ENCODE measurements at regions not wholly inside any gene's neighbourhood (a gene's known extent, or its start where the extent isn't known, plus 50 kb on each side); places are given as distances from the start of the nearest gene placed in this dataset.

GRCh38 chr3:27596921-27597320 is 112.7 kb upstream of the SLC4A7 start:
- Histone ChIP-seq H3K4me2 (ENCODE audit: low read length) (peak overlapping the region; percentile 51), H3K27ac (ENCODE audit: low read length) (peak overlapping the region; percentile 85), H2AFZ (ENCODE audit: low read depth, low read length) (0 out of 2 replicates have a peak overlapping the region, but pooled peaks have one; percentile 9), H3K36me3 (replicated peaks; ENCODE audit: low read depth, low read length) (no peaks in the 10 kb centered on the region), H3K4me1 (ENCODE audit: low read length) (peaks cover 40% of the 10 kb centered on the region), H3K79me2 (ENCODE audit: low read length) (no peaks in the 10 kb centered on the region), H3K9ac (ENCODE audit: low read length) (peak overlapping the region; percentile 34; the same call in 1 of the 2 replicates), H4K20me1 (ENCODE audit: insufficient read depth, low read length) (no peaks in the 10 kb centered on the region), H3K27me3 (ENCODE audit: low read depth, low read length) (no peaks in the 10 kb centered on the region), H3K9me3 (ENCODE audit: insufficient read depth, low read length) (no peaks in the 10 kb centered on the region), H3K4me3 (ENCODE audit: low read length) (peak overlapping the region; percentile 29)
- no peak for TF ChIP-seq CTCF (IDR thresholded peaks at IDR 0.05; ENCODE audit: low read depth, low read length)
- no peak for TF ChIP-seq EZH2phosphoT487 (IDR thresholded peaks at IDR 0.05; ENCODE audit: low read depth)

DNA sequence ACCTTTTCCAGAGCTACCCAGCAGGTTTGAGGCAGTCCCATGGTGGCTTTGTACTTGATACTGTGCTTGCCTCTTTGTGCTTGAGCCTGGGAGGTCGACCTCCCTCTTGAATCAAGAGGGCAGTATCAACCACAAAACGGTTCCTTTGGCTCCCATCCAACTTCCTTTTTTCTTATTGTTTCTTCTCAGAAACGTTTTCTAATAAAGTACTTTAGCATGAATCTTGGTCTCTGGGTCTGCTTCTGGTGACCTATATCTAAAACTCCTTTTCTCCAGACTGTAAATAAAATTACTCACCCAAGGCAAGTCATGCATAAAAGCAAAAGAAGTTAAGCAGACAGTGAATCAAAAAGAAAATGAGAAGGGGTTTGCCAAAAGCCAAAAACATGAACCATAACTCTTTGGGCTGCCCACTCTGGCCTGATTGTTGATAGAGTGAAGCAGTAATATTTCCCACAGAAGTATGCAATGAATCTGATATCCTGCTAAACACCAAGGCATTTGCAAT is 112.2 kb upstream of the SLC4A7 start:
- H3K36me3 ChIP-seq (replicated peaks; ENCODE audit: low read depth, low read length), result no peaks in the 10 kb centered on the region
- H3K9ac ChIP-seq (ENCODE audit: low read length), result peak overlapping the region; percentile 56
- no peaks in the 10 kb centered on the region for H3K27me3 ChIP-seq (ENCODE audit: low read depth, low read length)
- H2AFZ ChIP-seq (ENCODE audit: low read depth, low read length), result 0 out of 2 replicates have a peak overlapping the region, but pooled peaks have one; percentile 15
- no peaks in the 10 kb centered on the region for H3K79me2 ChIP-seq (ENCODE audit: low read length)
- no peaks in the 10 kb centered on the region for H3K9me3 ChIP-seq (ENCODE audit: insufficient read depth, low read length)
- no peaks in the 10 kb centered on the region for H4K20me1 ChIP-seq (ENCODE audit: insufficient read depth, low read length)
- H3K4me2 ChIP-seq (ENCODE audit: low read length), result peak overlapping the region; percentile 51
- no peak for TF ChIP-seq EZH2phosphoT487 (IDR thresholded peaks at IDR 0.05; ENCODE audit: low read depth)
- peak; percentile 42 for TF ChIP-seq CTCF (IDR thresholded peaks at IDR 0.05; ENCODE audit: low read depth, low read length)
- H3K4me1 ChIP-seq (ENCODE audit: low read length), result peaks cover 45% of the 10 kb centered on the region
- H3K4me3 ChIP-seq (ENCODE audit: low read length), result peak overlapping the region; percentile 29
- H3K27ac ChIP-seq (ENCODE audit: low read length), result peak overlapping the region; percentile 85

DNA sequence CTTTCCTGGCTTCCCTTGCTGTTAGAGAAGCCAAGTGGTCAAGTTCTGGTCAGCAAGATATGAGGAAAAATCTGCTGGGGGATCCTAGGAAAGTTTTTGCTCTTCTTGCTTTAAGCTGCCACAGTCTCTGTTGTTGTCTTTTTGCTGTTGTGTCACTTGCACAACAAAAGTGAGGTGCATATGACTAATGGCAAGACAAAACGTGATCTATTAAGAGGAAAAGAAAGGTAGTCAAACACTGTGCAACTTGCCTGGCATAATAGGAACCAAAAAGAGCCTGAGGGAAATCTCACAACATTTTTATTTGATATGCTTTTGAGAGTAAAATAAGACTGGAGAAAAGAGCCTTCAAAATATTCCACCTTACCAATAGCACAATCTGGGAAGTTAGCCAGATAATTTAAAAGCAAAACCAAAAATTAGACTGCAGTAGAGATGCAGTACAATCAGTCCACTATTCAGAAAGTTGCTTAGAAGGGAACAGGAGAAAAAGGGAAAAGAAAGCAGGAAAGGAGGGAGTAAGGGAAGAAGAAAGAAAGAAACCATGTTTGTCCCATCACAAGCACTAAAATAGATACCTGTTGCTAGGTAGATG is 110.0 kb upstream of the SLC4A7 start:
- no peaks in the 10 kb centered on the region for H3K79me2 ChIP-seq (ENCODE audit: low read length)
- H3K27me3 ChIP-seq (ENCODE audit: low read depth, low read length), result no peaks in the 10 kb centered on the region
- no peak overlapping the region for H2AFZ ChIP-seq (ENCODE audit: low read depth, low read length)
- no peaks in the 10 kb centered on the region for H4K20me1 ChIP-seq (ENCODE audit: insufficient read depth, low read length)
- no peak overlapping the region for H3K4me3 ChIP-seq (ENCODE audit: low read length)
- TF ChIP-seq EZH2phosphoT487 (IDR thresholded peaks at IDR 0.05; ENCODE audit: low read depth), result no peak
- H3K9ac ChIP-seq (ENCODE audit: low read length), result no peak overlapping the region
- H3K4me2 ChIP-seq (ENCODE audit: low read length), result no peak overlapping the region
- H3K9me3 ChIP-seq (ENCODE audit: insufficient read depth, low read length), result no peaks in the 10 kb centered on the region
- no peaks in the 10 kb centered on the region for H3K36me3 ChIP-seq (replicated peaks; ENCODE audit: low read depth, low read length)
- peaks cover 62% of the 10 kb centered on the region for H3K4me1 ChIP-seq (ENCODE audit: low read length)
- H3K27ac ChIP-seq (ENCODE audit: low read length), result no peak overlapping the region

GRCh38 chr3:27593173-27593572 is 109.0 kb upstream of the SLC4A7 start:
- TF ChIP-seq EZH2phosphoT487 (IDR thresholded peaks at IDR 0.05; ENCODE audit: low read depth), result no peak
- TF ChIP-seq CTCF (IDR thresholded peaks at IDR 0.05; ENCODE audit: low read depth, low read length), result no peak
- no peak overlapping the region for H3K4me2 ChIP-seq (ENCODE audit: low read length)

More at GRCh38 chr3:27593173-27593572, 109.0 kb upstream of the SLC4A7 start:
- peaks cover 62% of the 10 kb centered on the region for H3K4me1 ChIP-seq (ENCODE audit: low read length)
- no peak overlapping the region for H2AFZ ChIP-seq (ENCODE audit: low read depth, low read length)
- no peak overlapping the region for H3K27ac ChIP-seq (ENCODE audit: low read length)
- no peaks in the 10 kb centered on the region for H4K20me1 ChIP-seq (ENCODE audit: insufficient read depth, low read length)
- H3K9ac ChIP-seq (ENCODE audit: low read length), result no peak overlapping the region
- H3K79me2 ChIP-seq (ENCODE audit: low read length), result no peaks in the 10 kb centered on the region
- no peaks in the 10 kb centered on the region for H3K36me3 ChIP-seq (replicated peaks; ENCODE audit: low read depth, low read length)
- H3K4me3 ChIP-seq (ENCODE audit: low read length), result no peak overlapping the region
- H3K9me3 ChIP-seq (ENCODE audit: insufficient read depth, low read length), result no peaks in the 10 kb centered on the region
- H3K27me3 ChIP-seq (ENCODE audit: low read depth, low read length), result no peaks in the 10 kb centered on the region

Measured in OCI-LY3 (cell line).